GM21528 (cell line): ENCODE measurements at regions not wholly inside any gene's neighbourhood (a gene's known extent, or its start where the extent isn't known, plus 50 kb on each side); places are given as distances from the start of the nearest gene placed in this dataset.
"Not testable (repeated sequence)": the region's sequence is repeated elsewhere in the genome, so short reads cannot be mapped to it uniquely, and the experiment has no call there.

ENCODE experiments used
- ATAC-seq: cut with Tn5 transposase; IDR thresholded peaks from one replicate; pipeline ENCODE4 v1.9.1; 2021; ENCODE audit warnings: mild to moderate bottlenecking, moderate library complexity; ENCODE audit not compliant: unreplicated experiment, low FRiP score

DNA sequence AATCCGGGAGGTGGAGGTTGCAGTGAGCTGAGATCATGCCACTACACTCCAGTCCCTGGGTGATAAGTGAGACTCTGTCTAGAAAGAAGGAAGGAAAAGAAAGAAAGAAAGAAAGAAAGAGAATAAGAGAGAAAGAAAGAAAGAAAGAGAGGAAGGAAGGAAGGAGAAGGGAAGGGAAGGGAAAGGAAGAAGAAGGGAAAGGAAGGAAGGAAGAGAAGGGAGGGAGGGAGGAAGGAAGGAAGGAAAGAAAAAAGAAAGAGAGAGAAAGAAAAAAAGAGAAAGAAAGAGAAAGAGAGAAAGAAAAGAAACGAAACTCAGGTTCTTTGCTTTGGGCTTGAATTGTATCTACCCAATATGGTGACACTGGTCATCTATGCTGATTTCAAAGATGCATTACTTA lies 102.3 kb upstream of the GATA6 start:
- ATAC-seq, result no peak

DNA sequence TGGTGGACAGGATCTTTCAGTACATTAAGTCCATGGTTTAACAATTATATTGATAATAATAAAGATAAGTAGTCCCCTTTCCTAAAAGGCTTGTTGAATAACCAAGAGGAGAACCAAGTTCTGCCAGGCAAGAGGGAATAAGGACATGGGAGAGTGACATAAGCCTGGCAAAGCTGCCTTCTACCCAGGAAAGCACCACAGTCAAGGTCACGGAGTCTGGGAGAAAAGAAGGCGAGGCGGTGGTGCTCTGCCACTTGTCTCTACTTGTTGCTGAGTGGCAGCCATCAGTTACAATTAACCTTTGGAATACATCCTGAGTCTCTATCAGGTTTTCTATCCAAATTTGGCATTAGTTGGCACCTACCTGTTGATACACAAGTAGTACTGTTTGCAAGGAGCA lies 101.7 kb upstream of the GATA6 start:
- ATAC-seq, result no peak

DNA sequence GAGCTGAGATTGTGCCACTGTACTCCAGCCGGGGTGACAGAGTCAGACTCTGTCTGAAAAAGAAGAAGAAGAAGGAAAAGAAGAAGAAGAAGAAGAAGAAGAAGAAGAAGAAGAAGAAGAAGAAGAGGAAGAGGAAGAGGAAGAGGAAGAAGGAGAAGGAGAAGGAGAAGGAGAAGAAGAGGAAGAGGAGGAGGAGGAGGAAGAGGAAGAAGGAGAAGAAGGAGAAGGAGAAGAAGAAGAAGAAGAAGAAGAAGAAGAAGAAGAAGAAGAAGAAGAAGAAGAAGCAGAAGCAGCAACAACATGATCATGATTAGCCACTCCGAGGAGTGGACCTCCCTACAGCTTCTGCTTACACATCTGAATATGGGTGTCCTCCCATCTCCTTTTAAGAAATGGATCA lies 100.6 kb upstream of the GATA6 start:
- ATAC-seq, result not testable (repeated sequence)

DNA sequence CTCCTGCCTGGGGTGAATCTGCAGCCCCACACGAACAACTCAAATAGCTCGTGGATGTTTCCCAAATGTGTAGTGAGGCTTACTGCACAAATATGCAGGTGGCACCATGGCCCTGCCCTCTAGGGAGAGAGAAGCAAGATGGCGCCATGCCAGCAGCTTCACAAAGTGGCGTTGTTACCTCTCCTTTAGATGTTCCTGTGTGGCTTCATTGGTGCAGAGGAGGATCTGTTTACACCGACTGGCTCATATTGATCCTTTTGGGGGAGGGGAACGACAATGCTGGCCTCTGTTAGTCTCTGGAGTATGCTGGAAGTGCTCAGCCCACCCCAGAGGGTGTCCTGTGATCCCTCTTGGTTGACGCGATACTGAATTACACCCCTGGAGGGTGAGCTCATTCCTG lies 99.5 kb upstream of the GATA6 start:
- ATAC-seq, result no peak

DNA sequence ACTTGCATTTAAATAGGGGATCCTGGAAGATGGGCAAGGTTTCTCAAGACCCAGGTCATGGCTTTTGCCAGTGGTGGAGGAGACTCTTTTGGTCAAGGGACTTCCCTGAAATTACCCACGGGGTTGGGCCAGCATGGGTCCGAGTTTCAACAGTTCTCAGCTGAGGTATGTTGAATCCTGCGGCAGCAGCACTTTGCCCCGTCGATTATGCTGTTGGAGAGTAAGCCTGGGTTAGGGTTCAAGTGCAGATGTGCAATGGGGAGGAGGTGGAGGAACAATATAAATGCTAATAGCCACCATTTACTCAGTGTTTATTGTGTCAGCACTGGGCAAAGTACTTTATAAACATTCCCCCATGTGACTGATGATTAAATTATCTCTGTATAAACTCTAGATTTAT lies 96.0 kb upstream of the GATA6 start:
- ATAC-seq, result no peak

DNA sequence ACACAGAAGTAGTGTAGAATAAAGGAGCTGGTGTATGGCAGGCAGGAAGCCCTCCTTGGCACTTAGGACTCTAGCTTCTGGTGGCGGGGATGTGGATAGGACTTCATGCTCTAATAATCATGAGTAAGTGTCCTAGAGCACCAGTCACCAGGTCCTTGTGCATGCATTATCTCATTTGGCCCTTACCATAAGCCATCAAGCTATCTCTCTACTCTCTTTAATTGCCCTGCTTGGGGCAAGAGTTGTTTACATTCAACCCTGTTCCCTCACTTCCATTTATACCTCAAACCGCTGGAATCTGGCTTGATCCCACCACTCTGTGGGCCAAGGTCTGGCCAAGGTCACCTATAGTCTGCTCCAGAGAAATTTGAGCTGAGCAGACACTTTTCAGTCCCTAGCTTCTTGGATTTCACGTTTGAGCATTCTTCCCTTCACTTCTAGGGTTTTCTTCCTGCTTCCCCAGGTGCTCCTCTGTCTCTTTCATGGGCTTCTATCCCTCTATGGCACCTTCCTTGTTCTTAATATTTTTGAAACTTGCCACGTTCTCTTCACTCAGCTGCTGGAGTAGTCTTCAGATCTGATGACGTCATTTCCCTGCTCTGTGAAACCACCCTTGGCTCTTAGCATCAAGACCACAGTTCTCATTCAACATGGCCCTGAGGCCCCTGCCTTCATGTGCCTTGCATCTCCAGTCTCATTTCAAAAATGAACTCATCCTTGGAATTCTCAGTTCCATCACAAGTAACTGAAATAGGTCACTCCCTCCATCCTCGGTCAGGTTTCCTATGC lies 94.9 kb upstream of the GATA6 start:
- ATAC-seq, result no peak

DNA sequence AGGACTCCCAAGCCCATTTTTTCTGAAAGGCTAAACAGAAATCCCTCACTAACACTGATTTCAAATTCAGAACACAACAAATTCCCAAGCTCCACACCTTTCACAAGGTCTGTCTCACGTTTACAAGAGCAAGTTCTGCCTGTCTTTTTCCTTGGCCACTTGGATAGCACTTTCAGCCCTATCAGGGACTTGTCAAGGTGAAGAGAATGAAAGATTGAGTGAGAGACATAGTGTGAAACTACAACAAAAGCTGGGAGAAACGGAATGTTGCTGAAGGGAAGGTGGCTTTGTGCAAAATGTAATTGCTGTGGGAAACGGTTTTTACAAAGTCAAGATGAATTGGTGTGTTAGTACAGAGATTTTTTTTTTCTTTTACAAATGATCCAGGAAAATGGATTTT lies 89.4 kb upstream of the GATA6 start:
- ATAC-seq, result no peak

DNA sequence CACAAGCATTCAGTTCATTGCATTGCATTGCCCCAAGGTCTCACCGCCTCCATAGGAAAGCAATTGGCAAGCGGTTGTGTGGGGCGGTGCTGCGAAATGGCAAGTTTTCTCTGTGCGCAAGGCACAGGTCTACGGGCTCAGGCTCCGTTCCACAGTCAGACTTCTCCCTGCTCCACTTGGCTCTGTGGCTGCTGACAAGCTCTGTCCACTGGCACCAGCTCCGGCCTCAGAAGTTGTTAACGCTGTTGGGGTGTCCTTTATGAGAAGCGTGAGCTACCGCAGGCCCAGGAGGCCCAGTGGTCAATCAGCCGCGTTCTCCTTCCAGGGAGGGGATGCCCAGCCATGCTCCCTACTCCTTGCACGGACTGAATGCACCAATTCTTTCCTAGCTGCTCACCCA lies 87.0 kb upstream of the GATA6 start:
- ATAC-seq, result no peak

DNA sequence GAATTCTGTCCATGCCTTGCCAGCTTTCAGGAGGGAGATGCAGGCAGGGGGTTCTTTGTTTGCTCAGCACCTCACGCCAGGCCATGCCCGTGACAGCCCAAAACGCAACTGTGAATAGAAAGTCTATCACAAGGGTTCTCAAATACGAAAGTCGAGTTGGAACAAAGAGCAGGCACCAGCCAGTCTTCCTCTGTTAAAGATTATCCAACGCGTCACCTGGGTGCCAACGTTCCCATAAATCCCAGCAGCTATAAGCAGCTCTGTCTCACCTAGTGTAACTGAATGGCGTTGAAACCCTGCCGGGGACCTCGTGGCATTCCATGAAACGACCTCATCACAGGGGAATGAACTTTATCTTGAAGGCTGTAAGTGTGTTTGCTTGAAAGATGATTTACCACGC lies 84.8 kb upstream of the GATA6 start:
- no peak for ATAC-seq

DNA sequence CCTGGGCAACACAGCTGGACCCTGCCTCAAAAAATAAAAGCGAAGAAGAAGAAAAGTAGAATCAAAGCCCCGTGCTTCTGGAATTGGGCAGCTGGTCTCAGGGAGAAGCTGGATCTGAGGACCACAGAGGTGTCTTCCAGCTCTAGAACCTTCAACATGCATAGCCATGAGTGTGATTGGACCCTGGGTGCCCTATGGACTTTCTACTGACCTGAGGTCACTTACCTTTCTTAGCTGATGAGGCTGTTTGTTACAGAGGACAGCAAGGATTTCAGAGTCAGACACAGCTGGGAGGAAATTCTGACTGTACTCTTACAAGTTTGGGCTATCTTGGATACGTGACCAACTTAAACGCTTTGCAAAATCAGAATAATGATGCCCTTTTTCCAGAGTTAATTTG lies 82.4 kb upstream of the GATA6 start:
- ATAC-seq, result no peak

DNA sequence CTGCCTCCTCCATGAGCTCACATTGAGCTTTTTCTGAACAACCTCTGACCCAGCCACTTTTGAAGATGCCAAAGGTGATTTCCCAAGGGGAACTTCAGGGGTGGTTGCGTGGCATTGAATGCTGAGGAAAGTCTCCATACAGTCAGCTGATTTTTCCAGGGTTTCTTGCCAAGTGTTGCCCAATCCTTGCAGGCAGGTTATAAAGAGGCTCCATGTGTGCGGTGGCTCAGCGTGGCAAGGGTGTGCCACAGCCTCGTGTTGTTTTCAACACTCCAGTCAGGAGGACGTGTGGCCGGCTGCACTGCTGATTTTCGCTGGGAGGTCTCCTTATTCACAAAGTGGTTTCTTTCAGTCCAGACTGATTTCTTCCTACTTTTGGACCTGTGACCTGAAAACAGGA lies 81.4 kb upstream of the GATA6 start:
- ATAC-seq, result no peak

DNA sequence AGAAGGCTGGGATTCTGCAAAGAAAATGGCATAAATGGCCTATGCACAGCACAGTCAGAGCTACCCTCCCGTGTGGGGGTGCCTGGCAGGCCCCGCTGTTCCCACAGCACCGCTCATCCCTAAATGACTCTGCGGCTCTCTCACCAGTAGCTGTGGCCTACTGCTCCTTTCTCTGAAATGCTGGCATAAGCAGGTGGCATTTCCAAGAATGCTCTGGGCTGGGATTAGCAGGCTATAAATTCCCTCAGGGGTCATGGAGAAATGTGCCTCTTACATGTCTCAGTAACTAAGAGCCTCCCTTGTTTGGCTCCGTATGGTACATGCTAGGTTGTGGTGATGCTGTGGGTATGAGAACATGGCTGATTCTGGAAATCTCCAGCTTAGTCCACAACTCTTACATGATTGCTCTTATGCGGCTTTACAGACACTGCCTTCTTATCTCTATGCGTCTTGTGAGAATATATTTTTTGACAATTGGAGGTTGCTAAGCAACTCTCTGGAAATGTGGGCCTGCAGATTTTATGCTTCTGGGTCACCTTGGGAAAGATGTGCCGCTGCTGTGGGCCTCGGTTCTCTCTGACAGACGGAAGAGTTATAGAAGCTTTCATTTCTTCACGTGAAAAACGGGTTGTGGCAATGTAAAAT lies 80.3 kb upstream of the GATA6 start:
- no peak for ATAC-seq

DNA sequence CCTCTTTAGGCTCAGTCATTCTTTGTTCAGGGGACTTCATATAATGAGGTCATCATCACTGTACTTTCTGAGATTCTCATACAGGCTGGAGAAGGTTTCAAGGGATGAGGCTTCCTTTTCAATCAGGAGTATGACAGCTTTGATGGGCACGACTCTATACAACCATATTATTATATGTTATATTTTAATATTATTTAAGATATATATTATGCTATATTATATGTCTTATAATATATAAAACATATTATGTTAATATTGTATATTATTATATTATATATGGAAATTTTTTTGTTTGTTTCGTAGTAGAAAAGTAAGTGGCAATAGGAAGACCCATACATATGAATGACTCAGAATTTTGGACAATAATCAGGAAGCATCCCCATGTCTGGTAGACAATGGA lies 78.0 kb upstream of the GATA6 start:
- ATAC-seq, result no peak

DNA sequence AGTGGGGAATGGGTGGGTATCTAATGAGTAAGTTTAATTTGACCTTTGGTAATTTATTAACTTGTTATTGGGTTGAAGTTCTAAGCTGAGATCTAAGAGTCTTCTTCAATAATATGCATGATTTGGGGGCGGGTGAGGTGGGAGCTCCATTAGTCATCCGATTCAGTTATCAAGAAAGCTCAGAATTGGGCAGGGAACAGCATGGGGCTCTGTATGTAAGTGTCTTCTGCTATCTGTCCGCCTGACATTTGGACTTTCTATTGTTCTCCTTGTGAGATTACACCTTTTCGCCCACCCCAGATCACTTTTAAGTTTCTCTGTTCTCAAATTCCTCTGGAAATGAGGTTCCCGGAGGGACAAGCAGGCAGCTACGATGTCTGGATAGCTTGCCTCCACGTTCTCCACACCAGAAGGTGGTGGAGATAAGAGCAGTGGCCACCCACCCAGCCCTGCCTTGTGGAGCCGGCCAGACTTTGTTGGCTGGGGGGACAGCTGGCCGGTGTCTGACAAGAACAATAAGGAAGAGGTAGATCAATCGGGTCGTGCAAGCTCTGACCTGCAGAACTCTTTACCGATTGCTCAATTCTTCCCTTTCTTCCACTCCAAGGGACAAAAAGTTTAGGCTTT lies 75.5 kb upstream of the GATA6 start:
- no peak for ATAC-seq

DNA sequence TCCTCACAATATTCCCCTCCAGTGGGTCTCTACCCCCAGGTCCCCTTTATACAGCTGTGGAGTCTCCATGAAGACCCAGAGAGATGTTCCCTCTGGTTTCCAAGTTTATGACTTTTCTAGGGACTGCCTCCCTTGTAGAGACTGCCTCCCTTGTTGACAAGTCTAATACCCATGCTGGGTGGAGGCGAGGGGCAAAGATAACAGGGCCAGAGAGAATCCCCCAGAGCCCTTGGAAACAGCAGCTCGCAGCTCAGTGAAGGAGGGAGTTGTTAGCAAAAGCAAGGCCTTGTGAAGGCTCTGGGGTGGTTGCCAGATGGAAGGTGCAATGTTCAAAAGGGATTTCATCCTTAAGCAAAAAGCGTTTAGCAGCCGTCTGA lies 75.0 kb upstream of the GATA6 start:
- ATAC-seq, result no peak

DNA sequence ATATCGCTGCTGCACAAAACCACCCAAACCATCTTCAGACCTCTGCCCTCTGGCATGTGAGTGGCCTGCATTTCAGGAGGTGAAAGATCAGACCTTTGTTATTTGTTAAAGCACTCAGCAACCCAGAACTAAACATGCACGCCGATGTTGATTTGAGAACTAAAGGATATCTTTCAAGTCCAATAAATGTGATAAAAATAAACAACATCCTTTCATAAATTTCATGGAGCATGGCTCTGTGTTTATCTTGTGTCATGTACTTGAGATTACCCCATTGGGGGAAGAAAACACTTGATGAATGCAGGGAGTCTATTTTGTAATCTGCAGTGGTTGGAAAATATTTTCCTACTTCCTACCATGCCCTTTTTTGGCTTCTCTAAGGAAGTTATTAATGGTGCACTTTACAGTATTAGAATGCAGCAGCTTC lies 70.8 kb upstream of the GATA6 start:
- ATAC-seq, result no peak

DNA sequence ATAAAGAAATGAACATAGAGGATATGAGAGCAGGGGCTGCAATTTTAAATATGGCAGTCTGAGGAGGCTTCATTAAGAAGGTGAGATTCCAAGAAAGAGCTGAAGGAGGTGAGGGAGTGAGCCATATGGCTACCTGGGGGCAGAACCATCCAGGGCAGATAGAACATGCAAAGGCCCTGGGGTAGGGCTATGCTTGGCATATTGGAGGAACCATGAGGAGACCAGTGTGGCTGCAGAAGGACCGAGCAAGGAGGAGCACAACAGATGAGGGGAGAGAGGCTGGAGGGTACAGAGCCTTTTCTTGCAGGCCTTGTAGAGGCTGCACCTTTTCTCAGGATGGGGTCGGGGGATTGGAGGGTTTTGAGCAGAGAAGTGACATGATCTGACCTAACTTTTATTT lies 69.5 kb upstream of the GATA6 start:
- no peak for ATAC-seq

DNA sequence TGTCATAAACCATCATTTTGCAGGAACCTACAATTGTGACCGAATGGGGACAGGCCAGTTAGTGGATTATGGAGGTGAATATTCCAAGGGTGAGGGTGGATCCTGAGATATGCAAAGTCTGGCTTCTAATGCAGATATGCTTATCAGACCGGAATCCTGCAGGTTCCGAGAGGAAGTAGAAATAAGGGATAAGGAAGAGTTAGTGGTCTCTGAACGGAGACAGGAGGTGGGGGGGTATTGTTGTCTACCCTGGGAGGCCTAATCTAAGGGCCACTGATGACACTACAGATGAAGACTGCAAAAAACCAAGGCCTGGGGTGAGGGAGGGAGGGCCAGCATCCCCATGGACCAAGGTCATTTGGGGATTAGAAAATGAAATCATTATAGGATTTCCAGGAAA lies 67.7 kb upstream of the GATA6 start:
- no peak for ATAC-seq

DNA sequence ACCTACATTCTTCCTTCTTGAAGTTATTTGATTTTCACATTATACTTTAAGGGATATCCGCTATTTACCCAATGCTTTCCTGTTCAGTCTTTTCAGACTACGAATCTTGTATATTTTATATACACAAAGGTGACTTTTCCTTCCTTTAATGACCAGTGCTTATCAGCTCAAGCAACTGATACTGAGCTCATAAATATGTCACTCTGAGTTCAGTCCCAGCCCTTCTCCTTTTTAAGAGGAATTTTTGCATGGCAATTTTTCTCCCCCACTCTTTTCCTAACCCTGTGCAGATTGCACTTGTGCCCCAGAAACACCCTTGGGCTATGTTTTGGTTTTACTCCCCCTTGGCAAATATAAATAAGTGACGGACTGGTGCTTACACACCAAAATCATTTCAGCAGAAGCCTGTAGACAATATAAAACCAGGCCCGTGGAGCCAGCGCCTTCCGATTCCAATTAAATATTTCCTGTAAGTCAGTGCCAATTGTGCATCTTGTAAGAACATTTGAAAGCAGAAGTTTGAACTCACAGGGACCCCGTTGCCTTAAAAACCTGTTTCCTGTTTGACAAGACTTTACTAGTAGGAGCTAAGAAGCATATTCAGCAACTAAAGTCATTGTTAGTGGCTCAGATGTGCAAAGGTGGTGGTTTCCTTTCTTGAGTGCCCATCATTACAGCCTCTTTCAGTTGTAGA lies 66.3 kb upstream of the GATA6 start:
- ATAC-seq, result no peak

DNA sequence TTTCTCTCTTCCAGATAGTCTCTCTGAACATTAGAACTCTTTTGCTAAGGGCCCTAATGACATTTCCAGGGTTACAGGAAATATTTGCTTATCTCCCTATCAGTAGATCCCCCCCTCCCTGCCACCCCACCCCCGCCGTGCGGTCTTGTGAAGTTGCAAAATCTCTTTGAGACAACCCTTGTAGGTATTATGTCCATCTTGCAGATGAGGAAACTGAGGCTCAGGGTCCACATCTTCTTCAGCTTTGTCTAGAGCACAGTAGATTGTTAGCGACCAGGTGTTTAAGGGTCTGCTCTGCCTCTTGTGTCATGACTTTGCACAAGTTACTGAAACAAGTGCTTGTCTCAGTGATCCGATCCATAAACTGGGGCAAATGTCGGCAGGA lies 65.8 kb upstream of the GATA6 start:
- ATAC-seq, result no peak

DNA sequence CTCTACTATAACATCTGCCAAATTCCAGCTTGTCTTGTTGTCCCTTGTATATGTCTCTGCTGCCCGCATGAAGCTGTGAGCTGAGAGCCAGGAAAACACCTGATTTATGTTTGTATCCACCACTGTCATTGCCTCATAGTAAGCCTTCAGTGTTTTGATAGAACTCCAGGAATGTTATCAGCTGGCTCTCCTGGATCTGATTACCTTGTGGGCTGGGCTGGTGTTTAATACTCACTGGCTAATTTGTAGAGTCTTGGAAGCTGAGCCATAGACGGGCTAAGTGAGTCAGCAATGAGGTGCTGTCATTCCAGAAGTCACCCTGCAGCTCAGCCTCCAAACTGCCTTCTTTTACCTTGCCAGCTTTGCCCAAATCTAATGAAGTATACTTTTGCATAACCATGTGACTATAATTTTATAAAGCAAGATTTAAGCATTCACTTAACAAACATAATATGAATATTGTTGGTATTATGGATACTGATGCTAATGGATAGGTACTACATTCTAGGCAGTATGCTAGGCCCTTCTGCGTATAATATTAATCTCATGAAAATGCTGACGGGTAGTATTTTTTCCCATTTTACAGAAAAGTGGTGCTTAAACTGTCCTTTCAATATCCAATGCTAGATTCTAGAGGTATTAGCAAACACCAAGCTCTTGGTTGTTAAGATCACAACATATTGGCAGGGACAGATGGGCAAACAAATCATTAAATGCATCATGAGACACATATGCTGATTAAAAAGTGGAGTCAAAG lies 62.7 kb upstream of the GATA6 start:
- ATAC-seq, result no peak
